A549 (cell line): ENCODE measurements at regions not wholly inside any gene's neighbourhood (a gene's known extent, or its start where the extent isn't known, plus 50 kb on each side); places are given as distances from the start of the nearest gene placed in this dataset.

Source experiments
- CEBPB ChIP-seq, 2 experiments: fragments of >200 bp in 1 of 2; sonication (Bioruptor Twin) in 1 of 2; formaldehyde crosslinking in 1 of 2; IDR thresholded peaks; 2 replicates each; pipeline ENCODE4 v1.6.1; 2012 to 2016
- CHD2 ChIP-seq: fragments of 150-350 bp; IDR thresholded peaks from 2 replicates; pipeline ENCODE4 v1.6.1; 2014; ENCODE audit warnings: low read length; ENCODE audit not compliant: partially characterized antibody
- CHD4 ChIP-seq: fragments of 200-600 bp; sonication (generic); IDR thresholded peaks from 2 replicates; pipeline ENCODE4 v1.6.1; 2016; ENCODE audit warnings: antibody characterized with exemption, mild to moderate bottlenecking, borderline replicate concordance
- CTCF ChIP-seq: fragments of >200 bp; sonication (Bioruptor Twin); formaldehyde crosslinking; IDR thresholded peaks from 3 replicates; pipeline ENCODE4 v1.5.1; 2016
- EP300 ChIP-seq, 2 experiments: fragments of >200 bp; sonication (Bioruptor Twin); formaldehyde crosslinking; IDR thresholded peaks; 2 replicates in 1 of 2; 3 replicates in 1 of 2; pipeline ENCODE4 v1.6.1; 2016 to 2017
- HDAC2 ChIP-seq: fragments of 200-600 bp; sonication (generic); IDR thresholded peaks from 2 replicates; pipeline ENCODE4 v1.6.1; 2016
- HES2 ChIP-seq: fragments of >200 bp; sonication (Bioruptor Twin); formaldehyde crosslinking; IDR thresholded peaks from 2 replicates; pipeline ENCODE4 v1.6.1; 2016
- MAFK ChIP-seq: fragments of 450-650 bp; IDR thresholded peaks from 2 replicates; pipeline ENCODE4 v1.6.1; 2014; ENCODE audit not compliant: partially characterized antibody
- MYC ChIP-seq: IDR thresholded peaks from 2 replicates; pipeline ENCODE4 v1.6.1; 2012; ENCODE audit warnings: mild to moderate bottlenecking, inconsistent platforms, low read length, improper control_type of control experiment, borderline replicate concordance
- RAD21 ChIP-seq, 2 experiments: fragments of >200 bp in 1 of 2; sonication (Bioruptor Twin) in 1 of 2; formaldehyde crosslinking in 1 of 2; IDR thresholded peaks in 1 of 2; conservative IDR thresholded peaks in 1 of 2; 2 replicates in 1 of 2; 3 replicates in 1 of 2; pipeline ENCODE4 v1.6.1; 2012 to 2018; ENCODE audit warnings: inconsistent platforms in 1 of 2
- RCOR1 ChIP-seq: fragments of 150-350 bp; IDR thresholded peaks from 2 replicates; pipeline ENCODE4 v1.6.1; 2014; ENCODE audit warnings: antibody characterized with exemption, low read length, low read depth
- REST ChIP-seq: fragments of 200-600 bp; sonication (generic); IDR thresholded peaks from 2 replicates; pipeline ENCODE4 v1.6.1; 2016; ENCODE audit warnings: antibody characterized with exemption, mild to moderate bottlenecking, moderate library complexity

GRCh38 chr14:62187265-62187664, 425.0 kb downstream of the SNAPC1 start:
- TF ChIP-seq CTCF (no peak), EP300 (IDR thresholded peaks at IDR 0.05) (no peak), HES2 (no peak), CHD2 (no peak), CEBPB (IDR thresholded peaks at IDR 0.05) (no peak), CHD4 (no peak), REST (no peak), RAD21 (conservative IDR thresholded peaks at IDR 0.05 in 1 of 2, IDR thresholded peaks at IDR 0.05 in 1 of 2) (no peak), MYC (no peak), RCOR1 (no peak), MAFK (no peak), HDAC2 (no peak)
